D341Med (cell line): ENCODE measurements at regions not wholly inside any gene's neighbourhood (a gene's known extent, or its start where the extent isn't known, plus 50 kb on each side); places are given as distances from the start of the nearest gene placed in this dataset.

ENCODE experiments used
- DNase-seq: peaks from one replicate; pipeline ENCODE4 v3.0.0; 2012; ENCODE audit warnings: low spot score

GRCh38 chr7:106775975-106776607 lies 89.0 kb upstream of the PIK3CG start:
- no peak for DNase-seq

GRCh38 chr7:106776618-106777347 lies 88.3 kb upstream of the PIK3CG start:
- no peak for DNase-seq

GRCh38 chr7:106777674-106778299 lies 87.3 kb upstream of the PIK3CG start:
- DNase-seq = no peak

DNA sequence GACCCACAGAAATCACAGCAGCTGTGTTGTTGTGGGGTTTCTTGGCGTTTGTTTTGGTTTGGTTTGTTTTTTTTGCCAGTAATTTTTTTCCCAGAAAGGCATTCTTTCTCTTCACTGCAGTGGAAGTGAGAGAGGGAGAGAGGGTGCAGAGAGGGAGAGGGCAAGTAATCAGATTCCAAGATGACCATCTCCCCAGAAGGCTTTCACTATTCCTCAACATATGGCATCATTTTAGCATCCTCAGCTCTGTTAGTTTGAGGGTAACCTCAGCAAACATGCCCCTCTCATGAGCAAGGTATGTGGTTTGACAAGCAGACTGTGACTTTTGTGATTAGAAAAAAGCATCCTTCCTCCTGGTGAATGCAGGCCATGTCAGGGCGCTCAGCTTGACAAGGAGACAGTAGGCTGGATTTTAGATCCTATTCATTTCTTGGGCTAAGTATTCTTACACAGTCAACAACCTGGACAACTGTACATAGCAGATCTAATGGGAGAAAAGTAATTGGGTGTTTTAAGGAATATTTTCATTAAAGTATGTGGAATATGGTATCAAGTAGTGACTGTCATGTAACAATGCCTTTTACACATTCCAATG lies 86.3 kb upstream of the PIK3CG start:
- DNase-seq = no peak

DNA sequence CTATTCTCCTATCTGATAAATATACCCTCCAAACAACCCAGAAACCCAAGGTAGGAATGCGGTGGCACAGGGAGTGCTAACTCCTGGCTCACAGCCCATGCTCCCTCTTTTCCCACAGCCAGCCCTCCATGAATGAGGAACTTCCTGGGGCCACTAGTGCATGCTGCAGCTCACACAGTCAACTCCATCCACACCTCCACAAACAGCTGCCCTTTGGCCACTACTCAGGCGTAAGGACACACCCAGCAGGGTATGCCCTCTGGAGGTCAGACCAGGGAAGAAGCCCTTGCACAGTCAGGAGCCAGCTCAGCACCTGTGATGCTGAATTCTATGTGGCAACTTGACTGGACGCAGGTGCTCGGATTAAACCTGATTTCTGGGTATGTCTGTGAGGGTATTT lies 85.2 kb upstream of the PIK3CG start:
- no peak for DNase-seq

DNA sequence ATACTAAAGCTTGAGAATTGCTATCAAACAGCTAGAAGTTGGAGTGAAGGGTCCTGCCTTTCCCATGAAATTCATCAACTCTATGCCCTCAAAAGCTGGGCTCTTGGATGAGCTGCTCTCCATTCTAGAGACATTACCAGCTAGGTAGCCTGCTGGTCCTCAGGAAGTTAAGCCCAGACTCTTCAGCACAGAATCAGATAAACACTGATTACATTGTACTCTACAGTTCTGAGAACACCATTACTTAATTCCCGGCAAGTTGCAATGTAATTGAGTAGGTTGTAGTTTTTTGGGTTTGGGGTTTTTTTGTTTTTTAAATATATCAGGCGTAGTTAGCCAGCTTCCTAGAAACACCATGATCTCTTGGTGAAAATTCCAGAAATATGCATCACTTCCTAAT lies 84.1 kb upstream of the PIK3CG start:
- DNase-seq = no peak

- no peak for DNase-seq
Observed at GRCh38 chr7:106781828-106782544, 83.1 kb upstream of the PIK3CG start.

DNA sequence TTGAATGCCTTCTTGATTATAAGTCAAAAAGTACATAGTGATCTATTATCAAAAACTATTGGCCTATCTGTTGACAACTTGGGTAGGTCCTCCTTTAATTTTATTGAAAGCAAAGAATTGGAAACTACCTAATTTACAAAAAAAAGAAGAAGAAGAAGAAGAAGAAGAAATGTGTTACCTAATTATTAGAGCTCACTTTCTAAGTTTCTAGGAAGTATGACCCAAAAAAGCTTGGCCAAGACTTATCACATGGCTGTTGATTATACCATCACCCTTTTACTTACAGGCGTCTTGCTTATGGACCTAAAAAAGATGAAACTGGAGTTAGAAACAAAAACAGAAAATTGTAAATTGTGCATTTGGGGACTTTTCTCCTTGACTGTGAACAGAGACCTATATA lies 81.8 kb upstream of the PIK3CG start:
- DNase-seq = no peak

GRCh38 chr7:106788637-106789036 lies 76.4 kb upstream of the PIK3CG start:
- no peak for DNase-seq

GRCh38 chr7:106791526-106791925 lies 73.6 kb upstream of the PIK3CG start:
- DNase-seq = no peak

GRCh38 chr7:106792233-106792926 lies 72.7 kb upstream of the PIK3CG start:
- DNase-seq = no peak

- no peak for DNase-seq
Observed at GRCh38 chr7:106793015-106793975, 71.8 kb upstream of the PIK3CG start.

DNA sequence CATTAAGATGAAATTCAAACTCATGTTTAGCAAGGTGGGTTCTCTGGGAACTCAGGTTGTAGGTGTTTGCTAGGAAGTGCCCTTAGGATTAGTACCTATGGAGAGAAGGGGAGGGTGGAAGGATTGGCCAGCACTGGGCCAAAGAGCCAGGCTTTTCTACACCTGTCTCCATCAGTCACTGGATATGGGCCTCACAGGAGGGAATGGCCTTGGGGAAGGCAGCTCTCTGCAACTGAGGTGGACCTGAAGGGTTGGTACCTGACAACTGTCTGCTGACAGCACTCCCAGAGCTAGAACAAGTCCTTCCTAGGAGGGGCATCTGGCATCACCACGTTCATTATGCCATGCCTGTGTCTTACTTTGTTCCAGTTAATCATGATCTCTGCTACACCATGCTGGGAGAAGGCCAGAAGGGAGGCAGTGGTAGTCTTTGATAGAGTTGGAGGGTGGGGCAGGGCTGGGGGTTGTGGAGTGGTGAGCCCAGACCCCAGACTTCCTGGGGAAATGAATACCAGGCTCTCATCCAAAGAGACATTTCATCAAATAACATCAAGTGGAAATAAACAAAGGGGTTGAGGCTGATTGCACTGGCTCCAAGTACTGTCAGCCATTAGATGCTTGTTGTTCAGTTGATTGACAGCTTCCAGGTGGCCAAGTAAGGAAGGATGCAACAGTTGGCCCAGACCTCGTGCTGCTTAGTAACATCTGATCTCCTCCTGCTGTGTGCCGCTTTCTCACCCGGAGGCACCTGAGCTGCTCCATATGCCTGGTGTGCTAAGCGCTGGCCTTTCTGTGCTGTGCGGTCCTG lies 70.6 kb upstream of the PIK3CG start:
- no peak for DNase-seq

DNA sequence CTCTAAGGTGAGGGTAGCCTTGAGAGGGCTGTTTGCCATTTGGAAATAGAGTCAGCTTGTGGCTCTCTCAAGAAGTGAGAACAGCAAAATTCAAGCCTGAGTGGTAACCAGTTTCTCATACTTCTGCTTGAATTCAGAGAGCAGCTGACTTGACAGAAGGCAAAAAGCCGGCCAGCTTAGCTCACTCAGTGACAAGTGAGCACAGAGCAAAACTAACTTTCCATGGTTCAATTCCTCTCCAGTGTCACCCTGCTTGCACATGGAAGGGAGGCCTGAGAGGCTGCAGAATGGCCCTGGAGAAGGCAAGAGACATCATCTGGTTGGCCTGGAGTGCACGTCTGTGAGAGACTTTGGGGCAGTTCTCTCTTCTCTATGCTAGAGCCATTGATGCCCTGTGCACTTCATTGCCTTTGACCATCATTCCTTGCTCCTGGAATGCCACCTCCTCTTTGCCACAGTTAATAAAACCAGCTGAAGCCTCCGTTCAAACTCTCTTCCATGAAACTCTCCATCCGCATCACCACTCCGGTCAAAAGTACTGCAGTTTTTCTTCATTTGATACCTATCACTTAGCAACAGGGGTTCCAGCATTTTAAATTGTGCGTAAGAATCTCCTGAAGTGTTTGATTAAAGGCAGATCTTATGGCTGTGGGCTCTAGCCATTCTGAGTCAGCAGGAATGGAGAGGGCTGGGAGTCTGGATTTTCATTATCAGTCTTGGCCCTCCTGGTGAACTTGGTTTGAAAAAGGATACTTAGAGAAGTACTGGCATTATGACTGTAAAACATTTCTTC lies 69.8 kb upstream of the PIK3CG start:
- DNase-seq = no peak

- DNase-seq = no peak
Observed at GRCh38 chr7:106795877-106796231, 69.2 kb upstream of the PIK3CG start.

DNA sequence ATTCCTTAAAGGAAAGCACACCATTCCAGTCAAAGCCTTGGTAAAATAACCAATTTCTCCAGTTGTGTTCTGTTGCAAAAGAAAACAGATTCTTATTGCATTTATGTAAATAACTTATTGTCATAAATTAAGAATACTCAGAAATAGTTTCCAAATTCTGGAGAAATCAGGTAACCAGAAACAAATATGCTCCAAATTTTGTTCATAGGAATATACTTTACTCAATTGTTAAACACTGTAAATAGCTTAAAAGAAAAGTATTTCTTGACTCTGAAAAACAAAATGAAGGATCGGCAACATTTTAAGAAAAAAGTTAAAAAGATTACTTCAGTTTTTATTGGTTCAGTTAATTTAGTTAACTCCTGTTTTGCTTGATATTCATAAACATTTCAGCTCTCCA lies 67.1 kb upstream of the PIK3CG start:
- DNase-seq = no peak

- no peak for DNase-seq
Observed at GRCh38 chr7:106802589-106802988, 62.5 kb upstream of the PIK3CG start.

GRCh38 chr7:106806556-106806955 lies 58.5 kb upstream of the PIK3CG start:
- no peak for DNase-seq

- DNase-seq = no peak
Observed at GRCh38 chr7:106807474-106807873, 57.6 kb upstream of the PIK3CG start.
